Tibial nerve (tissue), 4 donors: ENCODE measurements at regions not wholly inside any gene's neighbourhood (a gene's known extent, or its start where the extent isn't known, plus 50 kb on each side); places are given as distances from the start of the nearest gene placed in this dataset.

Experiments used
- DNase-seq, 2 donors: peaks; one replicate each; pipeline ENCODE4 v3.0.0-alpha.2; 2019; ENCODE audit warnings: low spot score in 2 of 2
- H3K27ac ChIP-seq, 4 donors: fragments of 200-600 bp; sonication (generic) in 3 of 4; one replicate each; pipeline ENCODE4 v1.5.1; 2017 to 2019; ENCODE audit warnings: mild to moderate bottlenecking in 1 of 4
- H3K27me3 ChIP-seq, 2 donors: fragments of 200-600 bp; sonication (generic) in 1 of 2; one replicate each; pipeline versions ENCODE4 v1.5.1 to v1.6.0; 2017 to 2019
- H3K36me3 ChIP-seq, 3 donors: fragments of 200-600 bp; sonication (generic); one replicate each; pipeline ENCODE4 v1.5.1; 2018 to 2019
- H3K4me1 ChIP-seq, 4 donors: fragments of 200-600 bp; sonication (generic) in 3 of 4; one replicate each; pipeline ENCODE4 v1.5.1; 2017 to 2019
- H3K4me3 ChIP-seq, 4 donors: fragments of 200-600 bp; sonication (generic) in 3 of 4; one replicate each; pipeline ENCODE4 v1.5.1; 2017 to 2019; ENCODE audit warnings: mild to moderate bottlenecking in 1 of 4, moderate library complexity in 1 of 4
- H3K9me3 ChIP-seq, 4 donors: fragments of 200-600 bp; sonication (generic) in 3 of 4; one replicate each; pipeline ENCODE4 v1.5.1; 2017 to 2019
- EP300 ChIP-seq, 2 donors: sonication (generic); formaldehyde crosslinking; IDR thresholded peaks; one replicate each; pipeline ENCODE4 v1.6.1; 2017; ENCODE audit warnings: antibody characterized with exemption in 2 of 2, mild to moderate bottlenecking in 1 of 2
- POLR2A ChIP-seq, 2 donors: fragments of 450-650 bp; IDR thresholded peaks; one replicate each; pipeline ENCODE4 v1.6.1; 2017; ENCODE audit warnings: antibody characterized with exemption in 2 of 2, mild to moderate bottlenecking in 2 of 2, moderate library complexity in 2 of 2
- WGBS, 2 donors: methylation state at CpG; one replicate each; pipeline ENCODE4 v1.1.5; 2018; 5-methylcytosine and 5-hydroxymethylcytosine counted together
- TF ChIP-seq, protein P1 (sequence below), 5 experiments: fragments of 200-600 bp in 3 of 5; fragments of 450-650 bp in 2 of 5; sonication (generic) in 3 of 5; IDR thresholded peaks; one replicate each; pipeline ENCODE4 v1.5.1; 2016 to 2019; ENCODE audit warnings: antibody characterized with exemption in 5 of 5, mild to moderate bottlenecking in 3 of 5, moderate library complexity in 2 of 5

GRCh38 chr2:82254728-82255127, 1950.2 kb upstream of the LRRTM1 start:
- Histone ChIP-seq H3K4me1 (no peaks in the 10 kb centered on the region), H3K27me3 (no peaks in the 10 kb centered on the region), H3K27ac (no peak overlapping the region), H3K36me3 (no peaks in the 10 kb centered on the region), H3K4me3 (no peak overlapping the region), H3K9me3 (peaks cover 0 to 8% (median 0%) of the 10 kb centered on the region in 4 donors)
- TF ChIP-seq POLR2A (IDR thresholded peaks at IDR 0.05) (no peak), EP300 (IDR thresholded peaks at IDR 0.05) (no peak)
- TF ChIP-seq, protein P1, sequence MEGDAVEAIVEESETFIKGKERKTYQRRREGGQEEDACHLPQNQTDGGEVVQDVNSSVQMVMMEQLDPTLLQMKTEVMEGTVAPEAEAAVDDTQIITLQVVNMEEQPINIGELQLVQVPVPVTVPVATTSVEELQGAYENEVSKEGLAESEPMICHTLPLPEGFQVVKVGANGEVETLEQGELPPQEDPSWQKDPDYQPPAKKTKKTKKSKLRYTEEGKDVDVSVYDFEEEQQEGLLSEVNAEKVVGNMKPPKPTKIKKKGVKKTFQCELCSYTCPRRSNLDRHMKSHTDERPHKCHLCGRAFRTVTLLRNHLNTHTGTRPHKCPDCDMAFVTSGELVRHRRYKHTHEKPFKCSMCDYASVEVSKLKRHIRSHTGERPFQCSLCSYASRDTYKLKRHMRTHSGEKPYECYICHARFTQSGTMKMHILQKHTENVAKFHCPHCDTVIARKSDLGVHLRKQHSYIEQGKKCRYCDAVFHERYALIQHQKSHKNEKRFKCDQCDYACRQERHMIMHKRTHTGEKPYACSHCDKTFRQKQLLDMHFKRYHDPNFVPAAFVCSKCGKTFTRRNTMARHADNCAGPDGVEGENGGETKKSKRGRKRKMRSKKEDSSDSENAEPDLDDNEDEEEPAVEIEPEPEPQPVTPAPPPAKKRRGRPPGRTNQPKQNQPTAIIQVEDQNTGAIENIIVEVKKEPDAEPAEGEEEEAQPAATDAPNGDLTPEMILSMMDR (IDR thresholded peaks at IDR 0.05), result no peak
- no peak for DNase-seq

- H3K9me3 ChIP-seq, result peaks cover 0 to under 1% (median 0%) of the 10 kb centered on the region in 4 donors
- 80 to 97% methylated on average over 1 of the region's 1 CpG for WGBS, 2 donors
These were observed 1941.7 kb upstream of the LRRTM1 start for GRCh38 chr2:82246220-82246775.

DNA sequence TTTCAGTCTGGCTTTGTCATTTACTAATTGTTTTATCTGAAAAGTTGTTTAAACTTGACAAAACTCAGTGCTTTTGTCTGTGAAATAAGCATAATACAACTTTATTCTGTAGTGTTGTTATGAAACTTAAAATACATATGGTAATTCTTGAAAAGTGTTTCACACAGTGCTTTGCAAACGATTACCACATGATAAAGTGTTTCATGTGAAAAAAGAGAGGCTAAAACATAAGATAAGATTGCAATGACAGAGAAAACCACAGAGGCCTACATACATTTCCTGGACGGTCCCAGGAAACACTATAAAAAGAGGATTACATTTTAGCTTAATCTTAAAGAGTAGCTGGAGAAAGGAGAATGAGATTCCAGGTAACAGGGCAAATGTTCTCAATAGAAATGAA, 1934.6 kb upstream of the LRRTM1 start:
- no peaks in the 10 kb centered on the region for H3K27me3 ChIP-seq
- 45 to 62% methylated on average over 2 of the region's 2 CpGs for WGBS, 2 donors
- no peaks in the 10 kb centered on the region for H3K4me1 ChIP-seq
- peaks cover 0 to 6% (median 0%) of the 10 kb centered on the region in 4 donors for H3K9me3 ChIP-seq
- DNase-seq, result no peak
- no peaks in the 10 kb centered on the region for H3K36me3 ChIP-seq
- TF ChIP-seq EP300 (IDR thresholded peaks at IDR 0.05), result no peak
- TF ChIP-seq, protein P1 (IDR thresholded peaks at IDR 0.05), result no peak
- no peak for TF ChIP-seq POLR2A (IDR thresholded peaks at IDR 0.05)
- H3K27ac ChIP-seq, result no peak overlapping the region
- no peak overlapping the region for H3K4me3 ChIP-seq

More at GRCh38 chr2:82246220-82246775, 1941.7 kb upstream of the LRRTM1 start:
- no peaks in the 10 kb centered on the region for H3K4me1 ChIP-seq
- no peaks in the 10 kb centered on the region for H3K36me3 ChIP-seq
- no peak overlapping the region for H3K27ac ChIP-seq
- TF ChIP-seq POLR2A (IDR thresholded peaks at IDR 0.05), result no peak
- TF ChIP-seq, protein P1 (IDR thresholded peaks at IDR 0.05), result no peak
- no peak for TF ChIP-seq EP300 (IDR thresholded peaks at IDR 0.05)
- no peak for DNase-seq
- no peaks in the 10 kb centered on the region for H3K27me3 ChIP-seq
- H3K4me3 ChIP-seq, result no peak overlapping the region

DNA sequence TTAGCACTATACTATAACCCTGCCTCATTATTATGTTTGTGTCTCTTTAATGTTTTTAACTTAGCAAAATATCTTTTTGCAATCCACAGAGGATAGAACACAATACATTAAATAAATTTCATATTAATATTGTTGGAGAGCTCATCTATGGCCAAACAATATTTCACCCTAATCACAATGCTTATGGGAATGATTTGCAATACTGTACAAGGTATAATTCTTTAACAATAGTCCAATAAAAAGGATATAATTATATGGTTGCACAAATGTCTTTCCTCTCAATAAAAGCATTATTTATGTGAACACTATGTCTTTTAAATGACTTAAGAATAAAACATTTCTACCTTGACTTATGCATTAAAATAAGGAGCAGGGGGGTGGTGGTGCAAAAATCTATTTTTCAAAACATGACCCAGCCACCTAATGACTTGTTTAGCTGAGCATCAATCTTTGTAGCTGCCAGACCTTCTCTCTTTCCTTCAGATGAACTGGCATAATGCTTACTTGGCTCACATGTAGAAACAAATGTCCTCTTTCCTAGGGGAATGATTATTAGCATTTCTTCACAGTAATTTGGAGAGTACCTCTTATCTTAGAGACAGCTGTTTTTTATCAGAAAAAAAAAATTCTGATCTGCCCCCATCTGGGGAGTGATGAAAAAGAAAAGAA, 1933.6 kb upstream of the LRRTM1 start:
- H3K27me3 ChIP-seq, result no peaks in the 10 kb centered on the region
- no peak for TF ChIP-seq EP300 (IDR thresholded peaks at IDR 0.05)
- no peak for TF ChIP-seq POLR2A (IDR thresholded peaks at IDR 0.05)
- TF ChIP-seq, protein P1 (IDR thresholded peaks at IDR 0.05), result no peak
- no peaks in the 10 kb centered on the region for H3K36me3 ChIP-seq

DNA sequence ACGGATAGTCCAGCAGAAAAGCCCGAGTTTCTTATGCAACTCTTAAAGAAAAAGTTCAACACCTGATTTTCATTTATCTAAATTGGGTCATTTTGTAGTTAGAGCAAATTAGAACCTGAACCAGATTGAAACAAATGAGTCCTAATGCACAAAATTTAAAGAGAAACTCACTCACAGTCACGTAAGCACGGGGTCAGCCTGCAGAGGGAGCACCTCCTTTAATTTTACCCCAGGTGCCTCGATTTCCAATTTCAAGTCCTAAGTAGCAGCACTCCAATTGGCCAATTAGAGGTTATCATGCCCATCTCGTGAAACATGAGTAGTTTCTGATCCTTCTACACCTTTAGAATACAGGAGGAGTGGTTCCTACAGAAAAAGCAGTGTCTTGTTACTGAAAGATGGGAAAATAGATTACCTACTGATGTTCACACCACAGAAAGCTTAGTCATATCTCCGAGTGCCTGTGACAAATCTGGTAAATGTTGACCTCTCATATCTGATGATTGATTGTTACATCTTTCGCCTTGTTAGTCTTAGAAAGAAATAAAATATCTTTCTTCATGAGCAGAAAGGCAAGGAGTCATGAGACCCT, 1929.8 kb upstream of the LRRTM1 start:
- H3K9me3 ChIP-seq, result no peaks in the 10 kb centered on the region
- no peak overlapping the region for H3K4me3 ChIP-seq
- no peaks in the 10 kb centered on the region for H3K36me3 ChIP-seq
- H3K27ac ChIP-seq, result no peak overlapping the region
- no peak for TF ChIP-seq POLR2A (IDR thresholded peaks at IDR 0.05)
- TF ChIP-seq, protein P1 (IDR thresholded peaks at IDR 0.05), result no peak
- no peak for TF ChIP-seq EP300 (IDR thresholded peaks at IDR 0.05)
- no peaks in the 10 kb centered on the region for H3K27me3 ChIP-seq
- no peaks in the 10 kb centered on the region for H3K4me1 ChIP-seq
- no peak for DNase-seq
- 77 to 82% methylated on average over 8 of the region's 8 CpGs for WGBS, 2 donors

More for the DNA sequence above, 1933.6 kb upstream of the LRRTM1 start:
- no peak for DNase-seq
- H3K4me3 ChIP-seq, result no peak overlapping the region
- H3K9me3 ChIP-seq, result peaks cover 0 to 6% (median 0%) of the 10 kb centered on the region in 4 donors
- no peaks in the 10 kb centered on the region for H3K4me1 ChIP-seq
- H3K27ac ChIP-seq, result no peak overlapping the region
